ENCODE measurements at regions not wholly inside any gene's neighbourhood (a gene's known extent, or its start where the extent isn't known, plus 50 kb on each side); places are given as distances from the start of the nearest gene placed in this dataset.
"Not testable (repeated sequence)": the region's sequence is repeated elsewhere in the genome, so short reads cannot be mapped to it uniquely, and the experiment has no call there.

DNA sequence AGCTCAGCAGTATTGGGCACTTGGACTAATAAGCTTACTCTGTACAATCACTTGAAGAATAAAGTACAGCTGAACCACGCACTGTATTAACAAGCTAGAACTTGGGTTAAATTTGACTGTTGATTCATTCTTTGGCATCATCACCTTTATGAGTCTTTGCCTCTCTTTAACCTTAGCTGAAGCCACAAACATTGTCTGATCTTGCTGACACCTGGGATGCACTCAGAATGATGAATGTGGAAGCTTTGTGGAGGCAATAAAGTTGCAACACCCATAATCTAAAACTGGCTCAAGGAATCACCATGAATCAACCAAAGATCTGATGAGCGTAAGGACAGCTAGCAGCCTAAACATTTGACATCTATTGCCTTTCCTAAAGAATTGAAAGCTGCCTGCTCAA is 590.6 kb upstream of the SOX9 start:
- no peak for DNase-seq

DNA sequence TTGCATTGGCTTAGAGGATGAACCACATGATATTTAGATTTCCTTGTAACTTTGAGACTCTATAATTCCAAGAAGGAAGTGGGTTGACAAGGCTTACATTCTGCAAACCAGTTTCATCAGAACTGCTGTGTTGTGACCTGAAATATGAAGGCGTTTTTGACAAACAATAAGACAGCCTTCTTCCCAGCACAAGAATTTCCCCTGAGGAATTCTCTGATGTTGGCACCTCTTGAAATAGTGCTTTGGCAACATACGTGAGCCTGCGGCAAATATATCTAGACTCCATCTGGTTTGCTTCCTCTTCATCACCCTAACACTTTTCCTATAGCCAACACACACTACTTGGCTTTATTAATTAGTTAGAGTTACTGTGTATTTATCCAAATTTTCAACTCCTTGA is 585.5 kb upstream of the SOX9 start:
- DNase-seq = no peak

DNA sequence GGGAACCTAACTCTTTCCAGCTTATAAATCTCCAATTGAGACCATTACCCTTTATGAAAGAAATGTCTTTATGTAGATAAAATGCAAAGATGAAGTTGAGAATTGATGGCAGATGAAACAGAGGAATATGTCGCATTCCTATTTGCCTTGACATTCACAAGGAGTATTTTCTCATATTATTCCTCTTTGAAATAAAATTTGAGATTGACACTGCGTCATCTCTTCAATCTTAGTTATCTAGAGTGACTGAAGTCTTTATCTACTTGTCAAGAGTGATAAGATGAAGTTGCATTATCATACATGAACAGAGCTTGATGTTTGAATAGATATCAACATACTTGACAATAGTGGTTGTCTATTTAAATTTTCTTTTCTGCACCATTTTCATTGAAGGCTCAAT is 574.4 kb upstream of the SOX9 start:
- DNase-seq = no peak

DNA sequence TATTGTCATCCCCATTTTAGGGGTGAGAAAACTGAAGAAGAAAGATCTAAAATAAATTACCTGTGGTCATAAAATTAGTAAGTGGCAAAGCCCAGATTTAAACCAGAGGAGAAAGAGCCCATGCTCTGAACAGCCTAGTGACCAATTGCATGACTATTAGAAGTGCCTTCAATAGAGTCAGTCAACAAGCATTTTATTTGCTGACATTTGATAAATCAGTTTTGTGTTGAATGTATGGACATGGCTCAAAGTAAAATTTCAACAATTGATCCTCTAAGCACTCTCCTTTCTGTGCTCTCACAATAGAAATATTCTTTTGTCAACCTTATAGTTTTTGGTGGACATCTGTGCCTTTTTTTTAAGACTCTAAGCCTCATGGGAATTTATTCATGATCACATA is 572.9 kb upstream of the SOX9 start:
- no peak for DNase-seq

DNA sequence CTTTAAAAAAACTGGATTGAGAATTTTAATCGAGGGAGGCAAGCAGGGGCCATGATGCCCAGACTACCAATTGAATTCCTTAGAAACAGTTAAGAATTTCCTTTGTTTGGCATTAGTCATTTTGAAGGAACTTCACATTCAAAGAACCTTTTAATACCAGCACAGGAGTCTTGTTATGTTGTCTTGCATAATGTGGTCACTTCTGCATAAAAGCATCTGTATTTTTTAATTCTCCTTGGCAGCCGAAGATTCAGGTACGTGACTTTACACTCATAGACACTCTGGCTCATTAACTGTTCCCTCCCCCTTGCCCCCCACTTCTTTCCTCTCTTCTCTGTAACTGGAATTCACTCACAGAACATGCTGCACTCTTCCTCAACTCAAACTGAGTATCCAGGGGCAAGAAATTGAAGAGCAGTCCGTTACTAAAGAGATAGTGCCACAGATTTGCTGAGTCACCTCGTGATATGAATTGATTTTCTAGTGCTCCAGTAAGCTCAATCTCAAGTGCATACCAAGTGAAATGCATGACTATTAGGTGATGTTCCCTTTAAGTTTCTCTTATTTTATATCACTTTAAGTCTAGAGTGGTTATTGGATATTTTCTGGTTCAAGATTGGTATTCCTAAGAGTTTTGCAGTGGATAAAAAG is 572.2 kb upstream of the SOX9 start:
- no peak for DNase-seq

DNA sequence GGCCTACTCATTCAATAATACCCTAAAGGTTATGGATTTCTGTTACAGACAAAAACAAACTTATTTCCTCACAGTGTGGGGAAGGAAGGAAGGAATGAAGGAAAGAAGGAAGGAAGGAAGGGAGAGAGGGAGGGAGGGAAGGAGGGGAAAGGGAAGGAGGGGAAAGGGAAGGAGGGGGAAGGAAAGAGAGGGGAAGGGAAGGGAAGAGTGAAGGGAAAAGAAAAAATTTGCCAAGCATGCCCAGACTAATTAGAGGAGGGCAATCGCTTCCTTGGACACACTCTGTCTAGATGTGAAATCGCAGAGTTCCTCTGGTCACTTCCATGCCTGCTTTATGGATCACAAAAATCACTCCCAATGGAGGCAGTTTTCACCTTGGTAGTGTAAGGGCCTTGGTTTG is 570.1 kb upstream of the SOX9 start:
- no peak for DNase-seq

DNA sequence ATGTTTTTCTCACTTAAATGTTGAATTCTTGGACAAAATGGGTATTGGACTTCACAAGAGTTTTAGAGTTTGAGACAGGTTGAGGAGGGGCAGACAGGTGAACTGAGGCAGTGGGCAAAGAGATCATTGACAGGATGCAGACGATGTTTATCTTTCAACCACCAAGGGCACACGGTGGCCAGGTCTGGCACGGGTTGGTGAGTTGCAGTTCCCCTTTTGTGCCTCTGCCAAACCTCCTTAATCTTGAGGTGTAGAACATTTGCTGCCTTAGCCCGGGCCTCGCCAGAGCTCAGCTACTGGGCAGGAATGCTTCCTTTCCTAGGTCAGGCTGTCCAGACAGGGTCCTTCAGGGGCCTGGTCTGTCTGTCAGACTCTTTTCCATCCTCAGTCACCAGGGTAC is 567.4 kb upstream of the SOX9 start:
- no peak for DNase-seq

DNA sequence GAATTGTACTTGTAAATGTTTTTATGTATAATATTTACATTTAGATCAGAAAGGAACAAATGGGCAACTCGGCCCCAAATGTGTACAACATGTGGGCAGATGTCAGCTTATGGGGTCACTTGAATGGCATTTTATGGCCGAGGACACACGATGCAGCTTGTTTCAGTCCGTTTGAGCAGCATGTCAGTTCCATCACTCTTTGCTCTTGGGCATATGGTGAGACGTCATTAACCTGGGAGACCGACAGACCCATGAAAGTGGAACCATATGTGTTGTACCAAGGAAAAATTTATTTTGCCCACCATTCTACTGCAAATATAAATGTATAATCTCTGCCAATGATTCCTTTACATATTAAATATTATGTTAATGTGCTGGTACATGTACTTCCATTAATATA is 561.9 kb upstream of the SOX9 start:
- no peak for DNase-seq

DNA sequence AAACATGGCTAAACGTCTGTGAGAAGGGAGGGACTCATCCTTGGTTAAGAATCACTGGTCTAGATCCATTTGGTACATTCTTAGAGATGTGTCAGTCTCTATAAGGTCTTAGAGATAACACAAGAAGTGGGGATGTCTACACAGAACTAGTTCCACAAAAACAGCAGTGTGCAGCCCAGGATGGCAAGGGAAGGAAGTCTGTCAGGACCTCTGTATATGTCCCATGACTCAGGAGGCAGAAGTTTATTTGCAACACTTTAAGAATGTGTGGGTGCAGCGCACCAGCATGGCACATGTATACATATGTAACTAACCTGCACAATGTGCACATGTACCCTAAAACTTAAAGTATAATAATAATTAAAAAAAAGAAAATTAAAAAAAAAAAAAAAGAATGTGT is 548.5 kb upstream of the SOX9 start:
- no peak for DNase-seq

DNA sequence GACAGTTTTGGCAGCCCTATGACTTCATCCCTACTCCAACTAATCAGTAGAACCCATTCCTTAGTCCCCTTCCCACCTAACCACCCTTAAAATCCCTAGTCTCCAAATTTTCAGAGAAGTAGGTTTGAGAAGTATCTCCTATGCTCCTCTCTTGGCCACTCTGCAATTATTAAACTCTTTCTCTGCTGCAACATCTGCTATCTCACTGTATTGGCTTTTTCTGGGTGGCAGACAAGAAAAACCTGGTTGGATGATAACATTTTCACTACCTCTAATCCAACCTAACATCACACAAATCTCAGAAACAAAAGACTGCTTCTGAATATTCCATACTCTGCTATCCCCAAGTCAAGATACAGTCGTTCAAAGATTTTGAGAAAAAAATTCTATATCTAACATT is 542.4 kb upstream of the SOX9 start:
- DNase-seq = no peak

DNA sequence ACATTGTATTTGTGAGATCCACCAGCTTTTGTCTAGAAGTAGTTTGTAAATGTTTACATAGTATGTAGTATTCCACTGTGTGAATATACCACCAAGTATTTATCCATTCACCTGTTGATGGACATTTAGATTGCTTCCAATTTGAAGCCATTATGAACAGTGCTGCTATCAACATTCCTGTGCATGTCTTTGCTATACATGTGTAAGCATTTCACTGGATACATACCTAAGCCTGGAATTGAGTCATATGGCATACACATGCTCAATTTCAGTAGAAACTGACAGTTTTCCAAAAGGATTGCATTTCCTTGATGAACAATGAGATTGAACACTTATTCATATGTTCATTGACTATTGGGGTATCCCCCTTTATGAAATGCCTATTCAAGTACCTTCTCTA is 540.6 kb upstream of the SOX9 start:
- DNase-seq = no peak

DNA sequence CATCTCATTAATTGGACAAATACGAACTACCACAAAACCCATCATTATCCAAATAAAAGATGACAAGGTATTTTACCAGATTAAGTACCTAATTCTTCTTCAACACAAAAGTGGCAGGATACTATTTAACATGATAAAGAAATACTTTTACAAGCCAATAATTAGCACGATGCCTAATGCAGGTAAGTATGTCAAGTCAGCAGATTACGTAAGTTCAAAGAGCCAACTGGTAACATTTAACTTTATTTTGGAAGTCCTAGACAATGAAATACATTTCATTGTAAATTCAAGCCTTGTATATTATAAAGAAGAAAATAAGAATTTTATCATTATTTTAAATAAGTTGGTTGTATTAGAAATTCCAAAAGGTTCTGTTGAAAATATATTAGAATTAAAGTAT is 535.3 kb upstream of the SOX9 start:
- DNase-seq = no peak

DNA sequence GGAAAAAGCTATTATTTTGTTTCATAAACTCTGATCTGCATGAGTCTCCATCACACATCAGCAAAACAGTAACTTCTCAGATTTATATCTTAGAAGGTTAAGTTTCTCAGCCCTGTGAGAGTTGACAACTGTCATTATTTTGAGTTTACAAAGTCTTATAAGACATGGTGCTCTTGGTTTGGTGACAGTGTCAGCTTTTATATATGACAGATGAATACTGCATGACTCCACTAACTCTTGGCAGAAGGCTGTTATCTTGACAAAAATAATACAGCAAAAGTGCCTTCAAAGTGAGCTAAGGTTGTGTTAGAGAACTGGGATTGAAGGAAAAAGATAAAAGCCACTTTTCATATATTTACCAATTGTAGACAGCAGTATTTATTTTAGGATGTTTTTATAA is 528.4 kb upstream of the SOX9 start:
- no peak for DNase-seq

DNA sequence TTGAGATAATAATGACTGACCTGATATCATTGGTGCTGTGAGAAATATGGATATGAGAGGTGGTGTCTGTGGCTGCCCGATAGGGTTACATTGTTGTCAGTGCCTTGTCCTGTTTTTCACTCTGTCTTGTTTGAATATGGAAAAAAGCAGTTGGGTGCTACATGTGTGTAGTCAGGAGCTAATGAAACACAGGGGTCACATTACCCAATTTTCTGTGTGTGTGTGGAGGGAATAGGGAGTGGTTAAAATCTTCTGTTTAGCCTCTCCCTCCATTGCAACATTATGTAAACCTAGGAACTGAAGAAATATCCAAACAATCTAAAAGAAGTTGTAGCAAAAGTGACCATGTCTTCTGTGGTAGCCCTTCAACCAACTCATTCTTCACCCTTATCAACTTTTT is 527.7 kb upstream of the SOX9 start:
- DNase-seq = no peak

DNA sequence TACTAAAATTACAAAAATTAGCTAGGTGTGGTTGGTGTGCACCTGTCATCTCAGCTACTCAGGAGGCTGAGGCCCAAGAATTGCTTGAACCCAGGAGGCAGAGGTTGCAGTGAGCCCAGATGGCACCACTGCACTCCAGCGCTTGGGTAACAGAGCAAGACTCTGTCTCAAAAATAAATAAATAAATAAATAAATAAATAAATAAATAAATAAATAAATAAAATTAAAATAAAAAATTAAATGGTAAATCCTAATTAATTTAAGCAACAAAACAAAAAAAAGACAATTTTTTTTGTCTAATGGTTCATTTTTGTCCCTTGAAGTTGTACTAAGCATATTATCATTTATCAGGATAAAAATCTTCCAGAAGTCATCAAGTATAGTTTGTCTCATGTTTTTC is 521.2 kb upstream of the SOX9 start:
- not testable (repeated sequence) for DNase-seq

DNA sequence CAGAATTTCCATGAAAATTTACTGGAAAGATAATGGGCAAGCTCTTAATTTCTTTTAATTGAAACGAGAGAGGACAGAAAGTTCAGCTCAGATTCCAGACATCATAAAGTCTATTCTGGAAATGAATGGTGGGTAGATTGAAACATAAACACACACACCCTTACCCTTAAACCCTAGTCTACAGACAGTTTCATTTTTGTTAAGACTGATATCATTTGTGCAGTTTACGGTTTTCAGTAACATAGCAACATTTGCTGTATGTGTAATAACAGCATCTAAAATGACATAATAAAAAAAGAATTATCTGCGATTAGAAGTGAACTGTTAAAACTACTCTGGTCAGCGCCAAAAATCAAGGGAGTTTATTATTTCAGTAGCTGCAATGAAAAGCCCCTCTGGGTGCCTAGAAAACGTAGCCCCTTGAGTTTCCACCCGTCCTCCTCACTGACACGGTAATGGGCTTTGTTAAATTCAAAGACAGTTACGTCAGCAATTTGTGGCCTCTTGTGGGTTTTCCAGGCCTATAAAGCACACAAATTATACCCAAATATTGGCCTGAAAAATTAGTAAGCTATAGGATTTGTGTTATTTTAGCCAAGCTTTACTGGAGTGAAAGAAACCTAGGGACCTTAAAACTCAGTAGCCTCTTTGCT is 520.6 kb upstream of the SOX9 start:
- DNase-seq = no peak

DNA sequence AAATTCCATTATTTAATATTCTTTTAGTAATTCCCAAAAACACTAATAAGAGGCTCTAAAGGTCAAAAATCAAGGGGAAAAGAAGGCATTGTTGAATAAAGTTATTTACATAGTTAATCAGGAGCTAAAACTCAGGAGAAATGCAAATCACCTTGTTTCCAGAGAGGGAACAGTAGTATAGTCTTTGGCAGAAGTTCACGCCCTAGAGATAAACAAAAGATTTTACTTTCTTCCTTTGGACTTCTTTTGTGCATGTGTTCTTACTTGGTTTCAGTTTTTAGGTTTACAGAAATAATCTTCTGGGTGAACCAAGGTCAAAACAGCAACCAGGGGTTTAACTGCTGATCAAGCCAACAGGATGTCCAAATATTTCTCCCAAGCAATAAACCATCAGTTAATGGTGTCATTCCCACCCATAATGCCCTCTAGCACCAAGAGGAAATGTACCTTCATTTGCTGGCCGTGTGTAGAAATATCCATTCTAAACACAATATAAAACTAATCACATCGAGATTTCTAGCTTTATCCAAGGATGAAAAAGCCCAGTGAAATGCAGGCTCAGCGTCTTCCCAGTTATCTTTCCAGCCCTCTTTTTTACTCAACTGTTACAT is 518.8 kb upstream of the SOX9 start:
- no peak for DNase-seq

DNA sequence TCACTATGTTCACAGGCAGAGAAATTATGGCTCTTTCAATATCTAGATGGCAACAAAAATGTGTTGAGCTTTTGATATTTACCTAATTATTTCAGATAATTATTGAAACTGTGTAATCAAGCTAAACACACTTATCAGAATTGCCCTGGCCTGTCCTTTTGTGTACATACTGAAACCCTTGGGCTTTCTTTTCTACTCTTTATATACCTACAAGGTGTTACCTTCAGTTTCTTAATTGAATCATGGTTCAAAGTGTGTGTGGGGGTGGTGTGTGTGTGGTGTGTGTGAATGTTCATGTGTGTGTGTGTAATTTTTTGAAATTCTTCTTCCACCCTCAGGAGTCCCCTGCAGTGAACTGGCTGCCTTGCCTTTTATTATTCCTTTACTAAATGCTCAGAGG is 506.8 kb upstream of the SOX9 start:
- DNase-seq = no peak

DNA sequence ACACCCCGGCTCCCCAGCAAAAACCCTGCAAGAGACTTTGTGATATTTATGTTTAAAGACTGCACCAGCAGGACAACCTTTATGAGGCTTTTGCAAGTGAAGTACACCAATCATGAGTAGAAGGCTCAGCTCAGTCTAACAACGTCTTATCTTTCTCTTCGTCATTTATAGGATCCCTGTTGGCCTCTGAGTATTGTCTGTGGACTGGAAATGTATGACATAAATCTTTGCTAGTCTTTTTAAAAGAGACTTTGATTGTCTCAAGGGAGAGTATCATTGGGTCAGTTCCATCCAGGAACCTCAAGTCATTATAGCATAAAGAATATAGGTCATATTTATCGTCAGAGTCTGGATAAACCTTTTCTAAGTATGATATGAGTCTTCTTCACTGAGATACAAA is 505.0 kb upstream of the SOX9 start:
- DNase-seq = no peak

DNA sequence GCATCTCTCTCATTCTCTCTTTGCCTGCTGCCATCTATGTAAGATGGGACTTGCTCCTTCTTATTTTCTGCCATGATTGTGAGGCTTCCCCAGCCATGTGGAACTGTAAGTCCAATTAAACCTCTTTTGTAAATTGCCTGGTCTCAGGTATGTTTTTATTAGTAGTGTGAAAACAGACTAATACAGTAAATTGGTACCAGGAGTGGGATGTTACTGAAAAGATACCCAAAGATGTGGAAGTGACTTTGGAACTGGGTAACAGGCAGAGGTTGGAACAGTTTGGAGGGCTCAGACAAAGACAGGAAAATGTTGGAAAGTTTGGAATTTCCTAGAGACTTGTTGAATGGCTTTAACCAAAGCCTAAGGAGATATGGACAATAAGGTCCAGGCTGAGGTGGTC is 503.1 kb upstream of the SOX9 start:
- DNase-seq = not testable (repeated sequence)

DNA sequence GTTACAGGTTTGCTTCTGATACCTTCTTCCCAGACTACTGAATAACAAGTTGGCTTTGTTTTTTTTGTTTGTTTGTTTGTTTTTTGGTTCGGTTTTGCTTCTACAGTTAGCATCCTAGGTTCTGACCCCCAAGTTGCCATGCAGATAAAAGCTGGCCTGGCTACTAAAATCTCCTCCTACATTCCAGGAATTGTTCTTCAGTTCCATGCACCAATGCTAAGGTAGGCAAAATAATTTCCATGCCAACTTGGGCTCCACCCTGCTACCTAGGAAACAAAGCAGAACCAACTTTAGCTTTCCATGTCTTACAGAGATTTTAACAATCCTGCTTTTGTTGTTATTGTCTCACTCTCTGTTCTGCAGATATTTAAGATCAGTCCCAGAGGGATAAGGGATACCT is 495.5 kb upstream of the SOX9 start:
- no peak for DNase-seq

DNA sequence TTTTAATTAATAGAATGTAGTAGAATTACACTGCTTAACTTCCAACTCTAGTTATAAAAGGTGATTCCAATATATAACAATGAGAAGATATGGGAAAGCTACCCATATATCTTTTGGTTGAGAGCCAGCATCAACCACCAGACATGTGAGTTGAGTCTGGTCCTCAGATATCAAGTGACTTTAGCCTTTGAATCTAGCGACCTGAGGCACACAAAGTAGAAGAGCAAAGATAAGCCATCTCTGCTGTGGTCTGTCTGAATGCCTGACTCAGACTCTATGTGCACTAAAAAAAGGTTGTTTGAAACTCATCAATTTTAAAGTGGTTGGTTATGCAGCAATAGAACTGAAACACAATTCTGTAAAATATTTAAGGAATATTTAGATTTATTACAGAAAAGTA is 492.5 kb upstream of the SOX9 start:
- DNase-seq = no peak

DNA sequence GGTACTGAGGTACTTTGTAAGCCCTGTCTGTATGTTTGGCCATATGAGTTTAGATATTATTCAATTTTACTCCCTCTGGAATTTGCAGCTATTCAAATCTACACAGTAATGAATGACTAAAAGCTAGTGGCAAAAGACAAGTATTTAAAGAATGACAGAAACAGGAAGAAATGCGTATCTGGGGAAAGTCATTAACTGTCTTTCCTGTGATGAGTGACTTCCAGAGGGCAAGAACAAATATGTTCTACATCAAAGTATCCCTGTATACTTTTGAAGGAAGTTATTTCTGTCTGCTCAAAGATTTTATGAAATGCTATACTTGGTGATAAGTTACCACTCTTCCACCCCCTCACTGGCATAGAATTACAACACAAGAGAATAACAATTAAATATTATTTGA is 489.3 kb upstream of the SOX9 start:
- no peak for DNase-seq

DNA sequence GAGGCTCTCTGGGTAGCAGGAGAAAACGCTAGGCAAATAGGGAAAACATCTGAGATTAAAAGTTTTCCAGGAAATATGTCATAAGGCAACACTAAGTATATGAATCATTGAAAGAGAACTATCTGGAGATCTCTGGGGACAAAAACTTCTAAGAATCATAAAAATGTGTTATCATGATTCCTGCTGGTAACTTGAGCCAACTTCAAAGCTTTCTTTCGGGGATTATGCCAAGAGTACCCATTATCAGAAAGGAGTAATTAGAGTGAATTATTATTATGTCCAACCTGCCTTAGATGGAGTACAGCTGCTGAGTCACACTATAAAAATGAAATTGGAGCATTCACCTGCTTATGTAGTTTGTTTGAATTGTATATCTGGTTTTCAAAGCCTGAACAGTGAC is 488.5 kb upstream of the SOX9 start:
- no peak for DNase-seq

DNA sequence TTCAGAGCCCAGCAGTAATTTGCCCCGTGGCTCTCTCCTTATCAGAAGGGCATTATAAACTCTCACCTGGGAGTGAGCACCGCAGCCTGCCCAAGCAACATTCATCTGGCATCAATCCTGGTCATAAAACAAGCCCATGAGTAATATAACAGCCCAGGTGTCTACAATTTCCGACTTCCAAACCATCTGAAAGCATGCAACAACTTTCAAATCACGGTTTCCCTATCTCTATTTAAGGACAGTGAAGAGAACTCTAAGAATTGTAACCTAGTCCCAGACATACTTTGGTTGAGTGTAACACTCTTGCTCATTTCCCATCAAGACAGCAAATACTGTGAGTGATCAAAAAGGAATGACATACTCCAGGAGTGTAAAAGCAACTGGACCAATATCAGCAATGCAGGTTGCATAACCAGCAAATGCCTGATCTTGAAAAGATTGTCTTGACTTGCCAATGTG is 487.4 kb upstream of the SOX9 start:
- no peak for DNase-seq

Measured in SIG-M5 (cell line).